ENCODE measurements at regions not wholly inside any gene's neighbourhood (a gene's known extent, or its start where the extent isn't known, plus 50 kb on each side); places are given as distances from the start of the nearest gene placed in this dataset.

- no peak for TF ChIP-seq MXI1 (conservative IDR thresholded peaks at IDR 0.05; ENCODE audit: poor library complexity, severe bottlenecking)
- TF ChIP-seq EZH2 (IDR thresholded peaks at IDR 0.05; ENCODE audit: borderline replicate concordance, insufficient read depth, low read length, poor library complexity, severe bottlenecking) = no peak
- TF ChIP-seq TAF1 (IDR thresholded peaks at IDR 0.05; ENCODE audit: low read depth) = no peak
- no peak for TF ChIP-seq RAD21 (conservative IDR thresholded peaks at IDR 0.05)
- TF ChIP-seq CTCF (IDR thresholded peaks at IDR 0.05; ENCODE audit: poor library complexity, severe bottlenecking) = no peak
- TF ChIP-seq POLR2AphosphoS5 (IDR thresholded peaks at IDR 0.05) = no peak
- TF ChIP-seq REST (IDR thresholded peaks at IDR 0.05; ENCODE audit: borderline replicate concordance) = no peak
- no peak for TF ChIP-seq EP300 (conservative IDR thresholded peaks at IDR 0.05; ENCODE audit: poor library complexity, severe bottlenecking)
- TF ChIP-seq SMC3 (conservative IDR thresholded peaks at IDR 0.05; ENCODE audit: poor library complexity) = no peak
- Histone ChIP-seq H3K4me3 (ENCODE audit: low read length) (no peak overlapping the region), H4K20me1 (ENCODE audit: insufficient read depth) (no peaks in the 10 kb centered on the region), H3K79me2 (replicated peaks; ENCODE audit: insufficient read depth, low read length) (no peaks in the 10 kb centered on the region), H3K4me2 (ENCODE audit: low read length) (no peak overlapping the region), H3K36me3 (ENCODE audit: insufficient read depth, low read length) (no peaks in the 10 kb centered on the region), H3K27ac (ENCODE audit: low read length) (no peak overlapping the region), H3K9me2 (ENCODE audit: insufficient read depth, low read length) (no peaks in the 10 kb centered on the region), H3K27me3 (ENCODE audit: insufficient read depth, low read depth, low read length) (no peaks in the 10 kb centered on the region), H3K9ac (ENCODE audit: low read length) (no peak overlapping the region), H3K9me3 (ENCODE audit: low read length) (no peaks in the 10 kb centered on the region), H3F3A (ENCODE audit: insufficient read depth, low read length, poor library complexity, severe bottlenecking) (no peaks in the 10 kb centered on the region), H2AFZ (ENCODE audit: low read depth, low read length) (no peak overlapping the region)
Observed at GRCh38 chr14:88993946-88994345, 169.5 kb downstream of the TTC8 start.

GRCh38 chr14:88995437-88996198 lies 171.2 kb downstream of the TTC8 start:
- Histone ChIP-seq H4K20me1 (ENCODE audit: insufficient read depth) (no peaks in the 10 kb centered on the region), H3K9me2 (ENCODE audit: insufficient read depth, low read length) (no peaks in the 10 kb centered on the region), H3K36me3 (ENCODE audit: insufficient read depth, low read length) (no peaks in the 10 kb centered on the region), H3K79me2 (replicated peaks; ENCODE audit: insufficient read depth, low read length) (no peaks in the 10 kb centered on the region), H3K27me3 (ENCODE audit: insufficient read depth, low read depth, low read length) (no peaks in the 10 kb centered on the region), H3K9ac (ENCODE audit: low read length) (no peak overlapping the region), H3K4me2 (ENCODE audit: low read length) (no peak overlapping the region), H3K9me3 (ENCODE audit: low read length) (no peaks in the 10 kb centered on the region), H2AFZ (ENCODE audit: low read depth, low read length) (no peak overlapping the region), H3K4me3 (ENCODE audit: low read length) (no peak overlapping the region), H3F3A (ENCODE audit: insufficient read depth, low read length, poor library complexity, severe bottlenecking) (no peaks in the 10 kb centered on the region), H3K27ac (ENCODE audit: low read length) (no peak overlapping the region)
- TF ChIP-seq EZH2 (IDR thresholded peaks at IDR 0.05; ENCODE audit: borderline replicate concordance, insufficient read depth, low read length, poor library complexity, severe bottlenecking) (no peak), RAD21 (conservative IDR thresholded peaks at IDR 0.05) (no peak), MXI1 (conservative IDR thresholded peaks at IDR 0.05; ENCODE audit: poor library complexity, severe bottlenecking) (no peak), EP300 (conservative IDR thresholded peaks at IDR 0.05; ENCODE audit: poor library complexity, severe bottlenecking) (no peak), CTCF (IDR thresholded peaks at IDR 0.05; ENCODE audit: poor library complexity, severe bottlenecking) (no peak), TAF1 (IDR thresholded peaks at IDR 0.05; ENCODE audit: low read depth) (no peak), POLR2AphosphoS5 (IDR thresholded peaks at IDR 0.05) (no peak), SMC3 (conservative IDR thresholded peaks at IDR 0.05; ENCODE audit: poor library complexity) (no peak), REST (IDR thresholded peaks at IDR 0.05; ENCODE audit: borderline replicate concordance) (no peak)

Measured in neural cell (in vitro differentiated cells).